NOMO-1 treated with dmso at 0.1 percent for 144 hours (cell line): ENCODE measurements at regions not wholly inside any gene's neighbourhood (a gene's known extent, or its start where the extent isn't known, plus 50 kb on each side); places are given as distances from the start of the nearest gene placed in this dataset.

Experiments used
- DNase-seq: peaks from one replicate; lab custom pipeline; 2025; ENCODE audit not compliant: unreplicated experiment; lab: John Stamatoyannopoulos, UW

GRCh38 chr3:27935492-27935891 is 213.4 kb upstream of the EOMES start:
- DNase-seq = no peak

DNA sequence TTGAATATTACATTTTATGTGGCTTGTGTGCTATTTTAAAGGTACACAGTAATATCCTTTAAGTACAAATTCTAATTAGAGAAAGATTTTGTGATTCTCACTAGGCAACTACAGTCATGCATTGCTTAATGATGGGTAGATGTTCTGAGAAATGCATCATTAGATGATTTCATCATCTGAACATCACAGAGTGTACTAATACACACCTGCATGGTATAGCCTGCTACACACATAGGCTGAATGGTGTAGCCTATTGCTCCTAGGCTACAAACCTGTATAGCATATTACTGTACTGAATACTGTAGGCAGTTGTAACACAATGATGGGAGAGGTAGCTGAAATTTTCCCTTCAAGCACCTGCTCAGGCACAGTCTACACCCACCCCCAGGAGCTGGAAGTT is 217.4 kb upstream of the EOMES start:
- no peak for DNase-seq

- no peak for DNase-seq
Observed at GRCh38 chr3:27939940-27940339, 217.8 kb upstream of the EOMES start.

GRCh38 chr3:27943106-27943505 is 221.0 kb upstream of the EOMES start:
- no peak for DNase-seq

DNA sequence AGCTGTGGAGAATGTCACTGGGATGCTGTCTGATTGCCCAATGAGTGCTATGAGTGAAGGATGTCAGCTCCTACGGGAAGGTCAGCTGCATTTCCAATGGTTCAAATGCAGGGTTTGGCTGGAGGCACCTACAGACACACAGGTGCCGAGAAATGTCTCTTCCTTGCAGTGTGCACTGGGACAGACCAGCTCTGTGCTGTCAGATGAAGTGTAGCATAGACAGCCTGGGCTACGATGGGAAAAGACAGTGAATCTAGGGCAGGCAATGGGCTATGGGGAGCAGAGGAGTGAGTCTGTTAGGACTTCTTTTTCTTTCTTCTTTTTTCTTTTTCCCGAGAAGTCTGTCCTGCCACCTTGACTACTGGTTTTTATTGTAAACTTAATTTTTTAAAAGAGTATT is 223.1 kb upstream of the EOMES start:
- DNase-seq = no peak

DNA sequence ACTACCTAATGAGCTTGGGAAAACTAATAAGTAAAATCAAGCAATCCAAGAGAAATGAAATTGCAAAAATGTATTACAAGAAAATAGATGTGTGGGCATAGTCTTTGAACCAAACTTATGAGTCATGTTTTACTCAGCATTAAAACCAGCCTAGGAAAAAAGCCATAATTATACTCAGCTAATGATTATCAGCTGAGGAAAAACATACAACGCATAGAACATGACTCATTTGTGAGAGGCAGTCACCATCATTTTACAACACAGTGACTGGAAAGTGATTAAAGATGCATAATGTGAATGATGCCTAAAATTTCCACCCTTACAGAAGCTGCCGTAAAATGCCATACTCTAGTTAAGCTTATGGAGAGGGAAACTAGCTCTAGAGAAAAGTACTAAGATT is 238.0 kb upstream of the EOMES start:
- DNase-seq = no peak

GRCh38 chr3:27963519-27963918 is 241.4 kb upstream of the EOMES start:
- DNase-seq = no peak

DNA sequence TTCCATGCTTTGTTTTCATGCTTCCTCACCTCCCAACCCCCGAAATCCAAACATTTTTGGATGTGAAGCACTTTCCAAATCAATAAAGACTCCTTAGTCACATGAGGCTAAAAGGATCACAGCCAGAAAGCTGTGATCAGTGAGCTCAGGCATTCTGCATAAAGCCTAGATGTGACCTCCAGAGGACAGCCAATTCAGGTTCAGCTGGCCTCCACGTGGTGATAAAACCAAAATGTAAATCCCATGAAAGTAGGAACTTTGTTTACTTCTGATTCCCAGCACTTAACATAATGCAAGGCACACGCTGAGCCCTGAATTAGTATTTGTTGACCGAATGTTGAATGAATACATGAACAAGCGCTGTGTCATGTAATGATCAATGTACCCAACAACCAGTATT is 249.5 kb upstream of the EOMES start:
- DNase-seq = no peak

DNA sequence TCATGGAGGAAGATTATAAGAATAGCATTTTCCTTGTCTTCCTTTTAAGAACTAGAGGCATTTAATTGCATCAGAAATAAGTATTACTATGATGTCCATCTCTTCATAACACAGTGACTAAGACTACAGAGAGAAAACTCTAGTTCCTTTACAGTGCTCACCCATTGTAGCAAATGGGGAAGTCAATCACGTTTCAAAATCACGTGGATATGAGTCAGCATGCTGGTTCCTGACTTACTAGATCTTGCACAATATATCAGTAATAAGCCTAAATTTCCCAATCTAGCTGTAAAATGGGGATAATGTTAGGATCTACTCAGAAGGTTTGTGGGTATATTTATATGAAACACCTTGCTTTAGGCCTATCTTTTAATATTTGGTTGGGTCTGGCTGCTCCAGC is 254.8 kb upstream of the EOMES start:
- DNase-seq = peak; percentile 56

- DNase-seq = peak; percentile 3
Observed at GRCh38 chr3:27978440-27978839, 256.3 kb upstream of the EOMES start.

DNA sequence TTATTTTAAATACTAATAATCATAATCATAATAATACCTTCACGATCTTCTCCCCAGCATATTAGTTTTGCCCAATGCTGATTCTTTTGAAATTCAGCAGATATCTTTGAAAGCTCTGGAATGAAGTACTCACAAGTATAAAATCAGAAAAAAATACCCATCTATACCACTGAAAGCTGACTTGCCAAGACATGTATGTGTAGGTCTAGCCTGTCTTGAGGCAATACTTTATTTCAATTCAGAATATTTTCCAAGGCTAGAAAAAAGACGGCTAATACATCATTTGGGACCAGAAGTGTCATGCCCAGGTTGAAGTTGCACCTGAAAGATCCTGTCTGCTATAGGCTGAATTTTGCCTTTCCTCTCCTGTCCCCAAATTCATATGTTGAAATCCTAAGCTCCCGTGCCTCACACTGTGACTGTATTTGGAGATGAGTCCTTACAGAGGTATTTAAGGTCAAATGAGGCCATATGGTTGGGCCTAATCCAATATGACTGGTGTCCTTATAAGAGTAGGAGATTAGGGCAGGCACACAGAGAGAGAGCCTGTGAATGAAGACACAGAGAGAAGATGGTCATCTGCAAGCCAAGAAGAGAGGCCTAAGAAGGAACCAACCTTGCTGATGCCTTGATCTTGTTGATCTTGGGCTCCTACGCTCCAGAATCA is 255.9 kb upstream of the CMC1 start:
- DNase-seq = no peak

DNA sequence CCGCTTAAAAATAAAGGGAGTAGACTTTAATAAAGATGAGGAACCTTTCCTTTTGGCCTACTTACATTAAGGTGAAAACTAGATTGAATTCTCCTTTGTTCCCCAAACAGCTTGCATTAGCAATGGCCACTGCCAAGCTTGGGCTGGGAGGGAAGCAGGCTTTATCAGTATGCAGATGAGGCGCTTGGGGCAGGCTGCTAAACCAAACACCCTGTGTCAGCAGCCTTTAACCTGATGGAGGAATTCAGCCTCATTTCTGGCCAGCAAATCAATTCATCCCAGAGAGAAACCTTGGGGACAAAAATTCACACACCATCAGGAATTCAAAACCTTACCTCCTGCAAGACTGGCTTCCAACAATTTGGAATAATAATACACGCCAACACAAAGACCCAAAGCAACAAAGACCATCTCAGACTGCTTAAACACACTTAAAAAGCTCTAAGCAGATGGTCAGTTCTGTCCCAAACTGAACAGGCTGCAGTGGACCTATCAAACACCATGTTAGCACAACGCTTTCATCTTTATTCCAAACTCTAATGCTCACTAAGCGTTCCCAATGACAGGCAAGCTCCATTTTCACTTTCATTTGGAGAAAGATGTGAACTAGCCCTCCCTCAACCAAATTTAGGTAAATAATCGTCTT is 255.1 kb upstream of the CMC1 start:
- no peak for DNase-seq

- no peak for DNase-seq
Observed at GRCh38 chr3:27990324-27990723, 251.1 kb upstream of the CMC1 start.

DNA sequence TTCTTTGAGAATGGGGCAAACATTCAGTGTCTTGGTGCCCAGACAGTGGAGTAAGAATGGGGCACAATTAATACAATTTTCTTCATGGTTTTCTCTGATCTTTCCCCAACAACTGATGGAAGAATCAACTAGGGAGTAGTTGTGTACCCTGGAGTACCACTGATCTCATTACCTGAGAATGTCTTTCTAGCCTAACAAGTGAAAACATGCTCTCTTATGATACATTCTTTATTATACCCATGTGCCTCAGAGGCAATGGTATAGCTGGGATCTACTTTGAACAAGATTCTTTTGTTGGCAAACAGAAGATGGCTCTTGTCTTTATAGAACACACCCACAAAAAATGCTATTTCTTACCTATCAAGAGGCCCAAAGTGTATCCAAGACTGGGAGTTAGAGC is 250.6 kb upstream of the CMC1 start:
- DNase-seq = no peak

- no peak for DNase-seq
Observed at GRCh38 chr3:27993051-27993450, 248.4 kb upstream of the CMC1 start.

GRCh38 chr3:28000608-28001007 is 240.8 kb upstream of the CMC1 start:
- DNase-seq = no peak

- no peak for DNase-seq
Observed at GRCh38 chr3:28008235-28008634, 233.2 kb upstream of the CMC1 start.

GRCh38 chr3:28012830-28013229 is 228.6 kb upstream of the CMC1 start:
- DNase-seq = no peak

- DNase-seq = no peak
Observed at GRCh38 chr3:28013864-28014473, 227.4 kb upstream of the CMC1 start.

DNA sequence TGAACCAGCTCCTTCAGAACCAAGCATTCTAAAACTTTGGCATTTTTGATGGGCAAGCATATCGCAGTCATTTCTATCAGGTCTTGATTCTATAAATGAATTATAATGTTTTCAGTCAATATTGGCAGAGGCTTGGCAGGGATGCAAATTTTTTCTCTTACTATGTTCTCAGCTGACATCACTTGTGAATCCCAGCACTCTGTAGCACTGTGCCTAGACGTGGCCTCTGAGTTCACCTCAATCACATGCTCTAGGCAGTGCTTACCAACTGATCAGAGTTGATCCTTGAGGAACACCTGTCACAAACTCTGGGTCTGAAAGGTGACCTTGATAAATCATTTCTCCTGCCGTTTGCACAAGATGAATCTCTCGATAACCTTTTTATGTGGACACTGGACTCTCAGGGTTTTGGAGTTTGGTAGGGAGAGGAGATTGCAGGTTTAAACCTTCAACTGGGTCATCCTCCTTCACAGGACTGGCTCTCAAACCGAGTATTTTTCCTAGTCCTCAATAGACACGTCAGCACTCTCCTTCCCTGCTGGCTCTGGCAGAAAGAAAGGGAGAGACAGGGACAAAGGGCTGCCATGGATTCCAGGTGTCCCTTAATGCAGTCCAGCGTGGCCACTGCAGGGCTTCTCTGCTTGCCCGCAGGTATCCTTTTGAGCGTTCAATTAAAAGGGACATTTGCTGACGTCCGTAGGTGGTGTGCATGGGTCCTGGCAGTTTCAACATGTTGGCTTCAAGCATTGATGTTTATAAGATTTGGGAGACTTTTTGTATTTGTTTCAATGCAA is 222.3 kb upstream of the CMC1 start:
- no peak for DNase-seq

DNA sequence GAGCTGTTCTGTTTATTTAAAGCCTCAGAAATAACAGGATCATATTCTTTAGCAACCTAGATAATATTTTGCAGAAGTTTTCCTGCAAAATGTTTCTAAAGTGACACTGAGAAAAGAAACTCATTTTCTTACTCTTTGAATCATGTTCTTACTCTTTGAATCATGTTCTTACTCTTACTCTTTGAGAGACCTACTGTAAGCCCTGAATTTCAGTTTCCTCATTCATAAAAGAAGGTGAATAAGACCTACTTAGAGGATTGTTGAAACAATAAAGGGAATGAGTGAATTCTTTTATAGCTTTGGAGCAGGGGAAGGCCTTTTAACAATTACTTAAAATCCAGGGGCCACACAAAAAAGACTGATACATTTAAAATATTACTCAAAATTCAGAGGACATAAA is 221.7 kb upstream of the CMC1 start:
- DNase-seq = no peak

DNA sequence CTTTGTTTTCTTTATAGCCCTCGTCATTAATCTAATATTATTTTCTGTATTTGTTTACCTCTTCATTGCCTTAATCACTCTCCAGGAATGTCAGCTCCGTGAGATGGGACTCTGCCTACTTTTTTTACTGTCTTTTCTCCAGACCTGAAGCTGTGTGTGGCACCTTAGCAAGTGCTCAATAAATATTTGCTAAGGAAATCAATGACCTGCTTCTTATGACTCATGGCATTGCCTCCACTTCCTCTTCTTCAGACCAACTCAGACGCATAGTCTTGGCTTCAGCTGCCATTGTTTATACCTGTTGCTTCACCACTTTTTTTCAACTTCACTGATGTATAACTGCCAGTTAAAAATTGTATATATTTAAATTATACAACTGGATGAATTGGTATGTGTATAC is 218.5 kb upstream of the CMC1 start:
- DNase-seq = peak; percentile 12
